Karpas-422 (cell line): ENCODE measurements at regions not wholly inside any gene's neighbourhood (a gene's known extent, or its start where the extent isn't known, plus 50 kb on each side); places are given as distances from the start of the nearest gene placed in this dataset.

Source experiments
- DNase-seq: peaks from one replicate; pipeline ENCODE4 v3.0.0-alpha.2; 2015
- H2AFZ ChIP-seq: fragments of 200-600 bp; sonication (generic); 2 replicates; pipeline ENCODE4 v1.6.1; 2014; ENCODE audit warnings: antibody characterized with exemption, low read length, mixed read lengths
- H3K27ac ChIP-seq: fragments of 200-600 bp; sonication (generic); 2 replicates; pipeline ENCODE4 v1.5.1; 2014; ENCODE audit warnings: mild to moderate bottlenecking, low read length, moderate library complexity
- H3K27me3 ChIP-seq: fragments of 200-600 bp; sonication (generic); 2 replicates; pipeline ENCODE4 v1.6.1; 2014; ENCODE audit warnings: low read length, mixed read lengths
- H3K36me3 ChIP-seq: fragments of 200-600 bp; sonication (generic); 2 replicates; pipeline ENCODE4 v1.6.1; 2014; ENCODE audit warnings: low read length, mixed read lengths; ENCODE audit not compliant: insufficient read depth
- H3K4me1 ChIP-seq: fragments of 200-600 bp; sonication (generic); 2 replicates; pipeline ENCODE4 v1.6.1; 2014; ENCODE audit warnings: mild to moderate bottlenecking, low read length, mixed read lengths
- H3K4me2 ChIP-seq: fragments of 200-600 bp; sonication (generic); 2 replicates; pipeline ENCODE4 v1.6.1; 2014; ENCODE audit warnings: low read length, low read depth, mild to moderate bottlenecking; ENCODE audit not compliant: poor library complexity, severe bottlenecking
- H3K4me3 ChIP-seq: fragments of 200-600 bp; sonication (generic); 2 replicates; pipeline ENCODE4 v1.5.1; 2014; ENCODE audit warnings: mild to moderate bottlenecking, antibody characterized with exemption, low read length, mixed read lengths
- H3K79me2 ChIP-seq: fragments of 200-600 bp; sonication (generic); 2 replicates; pipeline ENCODE4 v1.6.1; 2014; ENCODE audit warnings: mild to moderate bottlenecking, low read length, mixed read lengths
- H3K9ac ChIP-seq: fragments of 200-600 bp; sonication (generic); 2 replicates; pipeline ENCODE4 v1.6.0; 2014; ENCODE audit warnings: low read length
- H3K9me2 ChIP-seq: fragments of 200-600 bp; sonication (generic), shearing (Covaris generic); replicated peaks from 2 replicates; pipeline ENCODE4 v1.6.0; 2014; ENCODE audit warnings: mild to moderate bottlenecking, low read length, moderate library complexity; ENCODE audit not compliant: insufficient read depth
- H3K9me3 ChIP-seq: fragments of 300-700, 200-600 bp; sonication (generic); 2 replicates; pipeline ENCODE4 v1.6.1; 2014; ENCODE audit warnings: low read length, mixed read lengths
- H4K20me1 ChIP-seq: fragments of 200-600 bp; sonication (generic); 2 replicates; pipeline ENCODE4 v1.6.1; 2014; ENCODE audit warnings: mild to moderate bottlenecking, antibody characterized with exemption, low read length, low read depth; ENCODE audit not compliant: insufficient read depth

DNA sequence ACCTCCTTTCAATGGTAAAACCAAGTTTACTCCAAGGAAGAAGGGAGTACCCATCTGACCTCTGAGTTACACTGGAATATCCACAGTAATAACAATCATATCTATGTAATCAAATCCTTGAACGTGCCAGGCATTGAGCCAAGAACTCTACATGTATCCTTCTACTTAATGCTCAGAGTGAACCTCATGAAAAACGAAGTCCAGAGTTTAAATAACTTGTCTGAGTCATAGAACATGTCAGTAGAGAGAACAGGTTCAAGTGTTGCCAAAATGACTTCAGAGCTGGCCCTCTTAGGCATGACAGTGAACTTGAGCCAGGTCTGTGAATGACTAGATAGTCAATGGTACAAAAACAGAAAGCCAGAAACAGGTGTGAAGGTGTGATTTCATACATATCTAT, 164.1 kb upstream of the ZNF618 start:
- H3K27me3 ChIP-seq, result no peaks in the 10 kb centered on the region
- no peaks in the 10 kb centered on the region for H3K4me1 ChIP-seq
- no peaks in the 10 kb centered on the region for H3K79me2 ChIP-seq
- no peaks in the 10 kb centered on the region for H3K9me3 ChIP-seq
- no peak overlapping the region for H2AFZ ChIP-seq
- H3K4me2 ChIP-seq, result no peak overlapping the region
- H3K9ac ChIP-seq, result no peak overlapping the region
- H4K20me1 ChIP-seq, result no peaks in the 10 kb centered on the region
- H3K27ac ChIP-seq, result no peak overlapping the region
- no peaks in the 10 kb centered on the region for H3K9me2 ChIP-seq
- no peaks in the 10 kb centered on the region for H3K36me3 ChIP-seq
- DNase-seq, result no peak
- no peak overlapping the region for H3K4me3 ChIP-seq

- Histone ChIP-seq H2AFZ (no peak overlapping the region), H3K27ac (no peak overlapping the region), H3K4me1 (no peaks in the 10 kb centered on the region), H4K20me1 (no peaks in the 10 kb centered on the region), H3K36me3 (no peaks in the 10 kb centered on the region), H3K9ac (no peak overlapping the region), H3K27me3 (no peaks in the 10 kb centered on the region), H3K9me2 (no peaks in the 10 kb centered on the region), H3K9me3 (no peaks in the 10 kb centered on the region), H3K4me3 (no peak overlapping the region), H3K79me2 (no peaks in the 10 kb centered on the region), H3K4me2 (no peak overlapping the region)
- no peak for DNase-seq
Observed at GRCh38 chr9:113715086-113715485, 161.0 kb upstream of the ZNF618 start.

DNA sequence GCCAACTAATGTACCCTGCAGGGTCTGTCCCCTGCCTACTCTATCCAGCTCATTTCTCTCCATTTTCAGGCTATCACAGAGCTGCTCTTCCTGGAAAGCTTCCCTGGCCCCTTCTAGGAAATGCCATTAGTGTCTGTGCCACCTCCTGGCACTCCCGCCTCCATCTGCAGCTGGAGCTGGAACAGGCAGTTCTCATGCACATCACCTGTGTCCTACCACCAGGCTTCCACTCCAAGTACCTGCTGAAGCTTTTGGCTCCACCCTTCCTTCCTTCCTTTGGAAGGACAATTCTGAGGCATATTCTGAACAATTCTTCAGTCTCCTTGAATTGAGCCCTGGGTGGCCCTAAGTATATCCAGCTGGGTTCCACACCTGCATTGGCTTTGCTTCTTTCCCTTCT, 156.2 kb upstream of the ZNF618 start:
- Histone ChIP-seq H3K27me3 (no peaks in the 10 kb centered on the region), H3K79me2 (no peaks in the 10 kb centered on the region), H2AFZ (no peak overlapping the region), H3K36me3 (no peaks in the 10 kb centered on the region), H3K27ac (no peak overlapping the region), H3K9me2 (no peaks in the 10 kb centered on the region), H3K4me3 (no peak overlapping the region), H3K4me1 (no peaks in the 10 kb centered on the region), H4K20me1 (no peaks in the 10 kb centered on the region), H3K4me2 (no peak overlapping the region), H3K9me3 (no peaks in the 10 kb centered on the region), H3K9ac (no peak overlapping the region)
- DNase-seq, result no peak

DNA sequence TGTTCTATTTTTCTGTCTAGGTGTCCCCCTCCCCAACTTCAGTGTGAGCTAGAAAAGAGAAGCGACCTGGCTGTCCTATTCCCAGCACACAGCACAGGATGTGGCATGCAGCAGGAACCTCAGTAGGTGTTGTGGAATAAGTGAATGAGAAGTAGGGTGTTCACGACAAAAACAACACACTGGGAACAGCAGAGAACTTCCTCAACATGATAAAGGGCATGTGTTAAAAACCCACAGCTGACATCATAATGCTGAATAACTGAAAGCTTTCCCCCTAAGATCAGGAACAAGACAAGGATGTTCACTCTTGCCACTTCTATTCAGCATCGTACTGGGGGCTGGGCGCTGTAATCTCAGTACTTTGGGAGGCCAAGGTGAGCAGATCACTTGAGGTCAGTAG, 155.6 kb upstream of the ZNF618 start:
- Histone ChIP-seq H3K4me3 (no peak overlapping the region), H3K79me2 (no peaks in the 10 kb centered on the region), H3K36me3 (no peaks in the 10 kb centered on the region), H3K27ac (no peak overlapping the region), H3K9me2 (no peaks in the 10 kb centered on the region), H3K4me2 (no peak overlapping the region), H3K27me3 (no peaks in the 10 kb centered on the region), H3K4me1 (no peaks in the 10 kb centered on the region), H3K9me3 (no peaks in the 10 kb centered on the region), H4K20me1 (no peaks in the 10 kb centered on the region), H3K9ac (no peak overlapping the region), H2AFZ (no peak overlapping the region)
- no peak for DNase-seq

GRCh38 chr9:113721856-113722255, 154.3 kb upstream of the ZNF618 start:
- H3K79me2 ChIP-seq, result no peaks in the 10 kb centered on the region
- no peaks in the 10 kb centered on the region for H3K9me3 ChIP-seq
- no peak overlapping the region for H3K4me2 ChIP-seq
- H3K27me3 ChIP-seq, result no peaks in the 10 kb centered on the region
- DNase-seq, result no peak
- H3K9me2 ChIP-seq, result no peaks in the 10 kb centered on the region
- no peak overlapping the region for H3K27ac ChIP-seq
- H3K4me1 ChIP-seq, result no peaks in the 10 kb centered on the region
- no peak overlapping the region for H2AFZ ChIP-seq
- H3K36me3 ChIP-seq, result no peaks in the 10 kb centered on the region
- no peak overlapping the region for H3K4me3 ChIP-seq
- H4K20me1 ChIP-seq, result no peaks in the 10 kb centered on the region
- H3K9ac ChIP-seq, result no peak overlapping the region

GRCh38 chr9:113724202-113724601, 151.9 kb upstream of the ZNF618 start:
- DNase-seq, result no peak
- no peaks in the 10 kb centered on the region for H4K20me1 ChIP-seq

GRCh38 chr9:113728989-113729388, 147.1 kb upstream of the ZNF618 start:
- no peak for DNase-seq
- no peaks in the 10 kb centered on the region for H3K36me3 ChIP-seq

More at GRCh38 chr9:113724202-113724601, 151.9 kb upstream of the ZNF618 start:
- Histone ChIP-seq H3K4me3 (no peak overlapping the region), H3K9me3 (no peaks in the 10 kb centered on the region), H3K4me2 (no peak overlapping the region), H3K36me3 (no peaks in the 10 kb centered on the region), H3K4me1 (no peaks in the 10 kb centered on the region), H3K27ac (no peak overlapping the region), H2AFZ (no peak overlapping the region), H3K79me2 (no peaks in the 10 kb centered on the region), H3K9me2 (no peaks in the 10 kb centered on the region), H3K27me3 (no peaks in the 10 kb centered on the region), H3K9ac (no peak overlapping the region)

GRCh38 chr9:113734826-113735225, 141.3 kb upstream of the ZNF618 start:
- Histone ChIP-seq H3K4me3 (no peak overlapping the region), H3K4me2 (no peak overlapping the region)
- DNase-seq, result no peak

More at GRCh38 chr9:113728989-113729388, 147.1 kb upstream of the ZNF618 start:
- Histone ChIP-seq H3K9me2 (no peaks in the 10 kb centered on the region), H2AFZ (no peak overlapping the region), H3K4me3 (no peak overlapping the region), H3K4me2 (no peak overlapping the region), H3K9me3 (no peaks in the 10 kb centered on the region; the same call in 1 of the 2 replicates), H3K4me1 (no peaks in the 10 kb centered on the region), H3K27ac (no peak overlapping the region), H3K79me2 (no peaks in the 10 kb centered on the region), H3K27me3 (0 out of 2 replicates have a peak, but pooled peaks cover 3% of the 10 kb centered on the region), H4K20me1 (no peaks in the 10 kb centered on the region), H3K9ac (no peak overlapping the region)

More at GRCh38 chr9:113734826-113735225, 141.3 kb upstream of the ZNF618 start:
- Histone ChIP-seq H3K9me3 (no peaks in the 10 kb centered on the region; the same call in 1 of the 2 replicates), H3K4me1 (no peaks in the 10 kb centered on the region), H3K79me2 (no peaks in the 10 kb centered on the region), H3K27ac (no peak overlapping the region), H4K20me1 (no peaks in the 10 kb centered on the region), H3K9me2 (no peaks in the 10 kb centered on the region), H3K27me3 (0 out of 2 replicates have a peak, but pooled peaks cover 3% of the 10 kb centered on the region), H2AFZ (no peak overlapping the region), H3K9ac (no peak overlapping the region), H3K36me3 (no peaks in the 10 kb centered on the region)
